HCT116 (cell line): ENCODE measurements at regions not wholly inside any gene's neighbourhood (a gene's known extent, or its start where the extent isn't known, plus 50 kb on each side); places are given as distances from the start of the nearest gene placed in this dataset.

Experiments used
- CTCF ChIP-seq, 3 experiments: fragments of 200-600 bp in 1 of 3; sonication (generic) in 1 of 3; IDR thresholded peaks in 2 of 3; conservative IDR thresholded peaks in 1 of 3; 2 replicates each; pipeline ENCODE4 v1.5.1; 2012 to 2017; ENCODE audit warnings: low read depth in 2 of 3, low read length in 2 of 3, antibody characterized with exemption in 1 of 3, borderline replicate concordance in 1 of 3, control low read depth in 1 of 3, mild to moderate bottlenecking in 1 of 3, mixed read lengths in 1 of 3, mixed run types in 1 of 3, moderate library complexity in 1 of 3; ENCODE audit not compliant: insufficient read depth in 1 of 3
- MAX ChIP-seq: IDR thresholded peaks from 2 replicates; pipeline ENCODE4 v1.6.1; 2012

GRCh38 chr9:38274800-38275199, 117.7 kb upstream of the ALDH1B1 start:
- TF ChIP-seq CTCF (IDR thresholded peaks at IDR 0.05 in 2 of 3, conservative IDR thresholded peaks at IDR 0.05 in 1 of 3; ENCODE audit: borderline replicate concordance in 1 of 3, insufficient read depth in 1 of 3, low read depth in 2 of 3, low read length in 2 of 3) (no peak), MAX (no peak)
